C4-2B (cell line): ENCODE measurements at regions not wholly inside any gene's neighbourhood (a gene's known extent, or its start where the extent isn't known, plus 50 kb on each side); places are given as distances from the start of the nearest gene placed in this dataset.

ENCODE experiments used
- H3K27ac ChIP-seq: fragments of 450-650 bp; 2 replicates; pipeline ENCODE4 v1.5.1; 2017
- ZFX ChIP-seq: fragments of 450-650 bp; IDR thresholded peaks from 2 replicates; pipeline ENCODE4 v1.6.1; 2017
- TF ChIP-seq, protein P1 (sequence below): fragments of 450-650 bp; conservative IDR thresholded peaks from 2 replicates; pipeline ENCODE4 v1.5.1; 2017; ENCODE audit warnings: mild to moderate bottlenecking

DNA sequence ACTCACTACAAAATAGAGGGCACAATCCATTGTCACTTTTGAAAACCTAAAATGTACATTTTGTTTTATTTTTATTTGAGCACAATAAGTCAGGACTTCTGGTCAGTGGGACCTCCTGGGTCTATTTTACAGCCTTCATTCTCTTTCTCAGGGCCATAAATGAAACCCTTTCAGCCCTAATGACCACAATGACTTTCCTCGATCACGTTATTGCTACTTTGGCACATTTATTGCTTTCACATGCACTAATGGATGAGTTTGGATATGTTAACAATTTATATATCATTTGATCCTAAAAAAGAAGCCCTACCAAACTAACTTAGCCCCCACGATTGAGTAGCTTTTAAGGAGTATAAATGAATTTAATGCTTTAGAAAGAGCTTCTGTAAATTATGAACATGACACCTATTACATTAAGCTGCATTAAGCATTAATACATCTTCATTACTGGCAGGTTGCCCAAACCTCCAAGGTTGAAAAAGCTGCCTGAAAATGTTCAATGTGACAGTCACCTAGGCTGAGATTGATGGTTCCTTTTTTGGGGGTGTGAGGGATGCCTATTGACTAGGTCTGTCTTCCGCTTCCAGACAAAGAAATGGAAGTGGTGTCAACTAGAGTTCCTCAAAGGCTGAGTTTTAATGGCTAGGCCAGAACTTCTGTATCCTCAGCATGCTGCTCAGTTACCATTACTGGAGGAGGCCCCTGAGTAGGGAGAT lies 296.4 kb downstream of the GPAT3 start:
- no peak overlapping the region for H3K27ac ChIP-seq
- TF ChIP-seq ZFX: no peak
- TF ChIP-seq, protein P1, sequence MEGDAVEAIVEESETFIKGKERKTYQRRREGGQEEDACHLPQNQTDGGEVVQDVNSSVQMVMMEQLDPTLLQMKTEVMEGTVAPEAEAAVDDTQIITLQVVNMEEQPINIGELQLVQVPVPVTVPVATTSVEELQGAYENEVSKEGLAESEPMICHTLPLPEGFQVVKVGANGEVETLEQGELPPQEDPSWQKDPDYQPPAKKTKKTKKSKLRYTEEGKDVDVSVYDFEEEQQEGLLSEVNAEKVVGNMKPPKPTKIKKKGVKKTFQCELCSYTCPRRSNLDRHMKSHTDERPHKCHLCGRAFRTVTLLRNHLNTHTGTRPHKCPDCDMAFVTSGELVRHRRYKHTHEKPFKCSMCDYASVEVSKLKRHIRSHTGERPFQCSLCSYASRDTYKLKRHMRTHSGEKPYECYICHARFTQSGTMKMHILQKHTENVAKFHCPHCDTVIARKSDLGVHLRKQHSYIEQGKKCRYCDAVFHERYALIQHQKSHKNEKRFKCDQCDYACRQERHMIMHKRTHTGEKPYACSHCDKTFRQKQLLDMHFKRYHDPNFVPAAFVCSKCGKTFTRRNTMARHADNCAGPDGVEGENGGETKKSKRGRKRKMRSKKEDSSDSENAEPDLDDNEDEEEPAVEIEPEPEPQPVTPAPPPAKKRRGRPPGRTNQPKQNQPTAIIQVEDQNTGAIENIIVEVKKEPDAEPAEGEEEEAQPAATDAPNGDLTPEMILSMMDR: no peak

DNA sequence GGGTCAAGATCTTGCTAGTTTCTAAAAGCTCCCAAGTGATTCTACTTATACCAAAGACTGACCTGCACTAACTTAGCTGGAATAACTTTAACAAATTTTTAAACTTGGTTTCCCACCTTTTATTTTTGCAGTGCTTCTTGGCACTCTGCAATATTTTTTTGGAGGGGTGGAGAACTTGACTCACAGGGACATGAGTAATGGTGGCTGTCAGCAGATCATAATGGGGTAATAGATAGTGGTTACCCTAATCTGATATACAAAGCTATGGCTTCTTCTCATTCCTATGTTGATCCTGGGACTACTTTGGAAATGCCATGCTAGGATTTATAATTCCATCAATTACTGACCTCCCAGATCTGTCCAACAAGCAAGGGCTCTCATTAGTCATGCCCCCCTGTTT lies 295.7 kb downstream of the GPAT3 start:
- no peak for TF ChIP-seq ZFX
- TF ChIP-seq, protein P1: no peak
- H3K27ac ChIP-seq: no peak overlapping the region

DNA sequence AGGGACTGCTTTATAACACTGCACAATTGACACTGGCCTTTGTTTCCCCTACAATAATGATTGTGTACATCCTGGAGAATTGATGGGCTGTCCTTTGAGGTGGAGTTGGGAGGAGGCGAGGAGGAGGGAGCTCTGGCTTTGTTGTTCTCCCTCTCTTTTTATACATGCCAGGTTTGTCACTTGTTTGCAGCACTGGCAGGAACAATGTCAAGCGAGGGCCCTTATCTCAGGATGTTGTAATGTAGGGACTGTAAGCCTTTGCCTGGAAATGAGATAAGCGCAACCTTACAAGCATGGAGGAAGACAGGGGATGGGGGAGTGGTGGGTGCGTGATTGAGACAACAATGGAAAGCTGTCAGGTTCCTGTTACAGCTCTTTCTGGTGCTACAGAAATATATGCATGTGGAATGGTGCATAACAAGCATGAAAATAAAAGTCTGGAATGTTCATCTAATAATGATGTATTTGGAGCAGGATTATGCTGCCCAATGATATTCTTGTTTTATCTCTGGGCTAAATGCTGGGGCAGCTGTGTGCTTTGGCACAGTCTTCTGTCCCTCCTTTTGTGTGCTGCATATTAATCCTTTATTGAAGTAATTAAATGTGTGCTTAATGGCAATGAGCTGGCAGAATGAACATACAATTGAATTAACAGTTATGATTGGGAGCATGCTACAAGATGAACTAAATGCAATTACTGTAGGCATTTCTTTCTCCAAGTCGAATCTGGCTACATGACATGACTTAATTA lies 294.4 kb downstream of the GPAT3 start:
- TF ChIP-seq, protein P1: no peak
- no peak for TF ChIP-seq ZFX
- H3K27ac ChIP-seq: no peak overlapping the region

DNA sequence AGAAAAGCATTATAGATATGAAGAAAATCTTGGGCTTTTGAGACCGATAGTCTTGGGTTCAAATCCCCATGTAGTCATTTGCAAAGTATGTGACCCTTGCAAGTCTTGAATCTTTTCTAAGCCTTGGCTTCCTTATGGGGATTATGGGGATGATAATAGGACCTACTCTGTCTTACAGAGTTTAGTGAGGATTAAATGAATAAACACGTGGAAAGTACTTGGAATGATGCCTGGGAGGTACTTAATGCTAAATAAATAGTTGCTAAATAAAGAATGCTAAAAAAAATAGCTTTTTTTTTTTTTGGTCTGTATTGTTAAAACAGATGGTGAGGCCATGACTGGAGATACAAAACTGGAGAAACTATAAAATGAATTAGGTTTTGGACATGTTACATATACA lies 292.7 kb downstream of the GPAT3 start:
- no peak overlapping the region for H3K27ac ChIP-seq
- TF ChIP-seq ZFX: no peak
- TF ChIP-seq, protein P1: no peak

DNA sequence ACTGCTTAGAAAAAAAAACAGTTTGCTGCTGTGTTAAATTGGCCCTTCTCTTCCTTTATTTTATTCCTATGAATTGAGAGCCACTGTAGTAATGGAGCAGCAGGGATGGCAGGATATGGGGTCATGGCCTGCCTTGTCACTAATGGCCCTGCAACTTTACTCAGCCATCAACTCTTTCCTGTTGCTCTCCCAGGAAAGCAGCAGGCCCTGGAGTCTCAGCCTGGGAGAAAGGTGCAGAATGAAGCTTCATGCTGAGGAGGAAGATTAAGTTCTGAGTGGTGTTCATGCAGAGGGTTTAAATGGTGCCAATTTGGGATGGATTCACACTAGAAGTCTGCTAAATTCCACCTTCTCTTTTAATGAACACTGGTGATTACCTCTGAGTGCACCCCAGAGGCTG lies 285.6 kb downstream of the GPAT3 start:
- TF ChIP-seq ZFX: no peak
- TF ChIP-seq, protein P1: no peak
- no peak overlapping the region for H3K27ac ChIP-seq

DNA sequence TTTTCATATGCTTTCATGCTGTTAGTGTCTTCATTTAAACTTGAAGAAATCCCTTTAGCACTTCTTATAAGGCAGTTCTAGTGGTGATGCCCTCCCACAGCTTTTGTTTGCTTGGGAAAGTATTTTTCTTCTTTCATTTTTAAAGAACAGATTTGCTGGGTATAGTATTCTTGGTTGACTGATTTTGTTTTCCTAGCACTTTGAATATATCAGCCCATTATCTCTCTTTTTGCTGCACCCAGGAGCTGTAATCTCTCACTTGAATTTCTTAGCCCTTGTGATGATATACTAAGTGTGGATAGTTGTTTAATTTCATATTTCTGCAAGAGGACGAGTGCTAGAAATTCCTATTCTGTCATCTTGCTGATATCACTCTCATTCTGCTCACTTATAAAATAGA lies 283.7 kb downstream of the GPAT3 start:
- TF ChIP-seq, protein P1: no peak
- no peak for TF ChIP-seq ZFX

DNA sequence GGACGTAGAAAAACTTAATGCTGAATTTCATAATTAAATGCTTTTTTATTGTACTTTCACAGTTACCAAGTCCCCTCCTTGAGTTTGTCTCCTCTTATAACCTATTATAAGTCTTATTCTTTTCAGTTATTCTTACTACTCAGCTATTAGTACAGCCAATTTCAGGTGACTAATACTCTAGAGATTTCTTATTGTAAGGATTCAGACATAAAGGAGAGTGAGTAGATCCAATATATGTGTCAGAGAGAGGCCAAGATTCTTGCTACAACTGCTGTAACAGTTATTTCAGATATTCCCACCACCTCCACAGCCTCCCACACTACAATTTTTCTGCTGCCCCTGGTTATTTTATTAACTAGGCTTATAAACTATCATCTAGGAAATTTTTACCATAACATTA lies 274.5 kb downstream of the GPAT3 start:
- TF ChIP-seq, protein P1: no peak
- TF ChIP-seq ZFX: no peak
- no peak overlapping the region for H3K27ac ChIP-seq

More for the DNA sequence above, 283.7 kb downstream of the GPAT3 start:
- H3K27ac ChIP-seq: no peak overlapping the region
